ENCODE measurements at regions not wholly inside any gene's neighbourhood (a gene's known extent, or its start where the extent isn't known, plus 50 kb on each side); places are given as distances from the start of the nearest gene placed in this dataset.

DNA sequence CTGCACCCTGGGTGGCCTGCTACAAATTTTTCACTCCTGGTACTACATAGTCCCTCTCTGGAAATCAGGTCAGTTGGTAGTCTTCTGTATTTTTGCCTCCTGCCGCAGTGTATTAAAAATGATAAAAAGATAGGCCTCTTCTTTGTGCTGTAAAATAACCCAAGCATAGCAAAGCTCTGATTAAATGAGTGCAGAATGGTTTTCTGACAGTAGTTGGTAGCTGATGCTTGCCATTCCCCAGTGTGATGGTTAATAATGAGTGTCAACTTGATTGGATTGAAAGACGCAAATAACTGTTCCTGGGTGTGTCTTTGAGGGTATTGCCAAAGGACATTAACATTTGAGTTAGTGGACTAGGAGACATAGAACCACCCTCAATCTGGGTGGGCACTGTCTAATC, 264.4 kb upstream of the ZNF717 start:
- Histone ChIP-seq H3K27ac (ENCODE audit: low read depth, low read length) (no peak overlapping the region), H4K8ac (ENCODE audit: low read depth, low read length) (no peak overlapping the region), H3K79me2 (ENCODE audit: control insufficient read depth, insufficient read depth, low read length) (no peaks in the 10 kb centered on the region), H3K9ac (ENCODE audit: low read length) (no peak overlapping the region), H2AK5ac (ENCODE audit: low read length) (no peak overlapping the region), H3K36me3 (ENCODE audit: control insufficient read depth, insufficient read depth, low read length) (no peaks in the 10 kb centered on the region), H3K56ac (ENCODE audit: low read length) (no peak overlapping the region), H3K79me1 (ENCODE audit: low read length) (no peaks in the 10 kb centered on the region), H2BK120ac (ENCODE audit: low read depth, low read length) (no peak overlapping the region), H2BK5ac (ENCODE audit: low read length) (no peak overlapping the region), H3K4me2 (ENCODE audit: low read length) (no peak overlapping the region), H3K18ac (ENCODE audit: low read length) (no peak overlapping the region), H2BK15ac (replicated peaks; ENCODE audit: low read depth) (no peak overlapping the region), H3K27me3 (ENCODE audit: insufficient read depth, low read length, poor library complexity) (no peaks in the 10 kb centered on the region), H3K23ac (ENCODE audit: low read length) (no peak overlapping the region), H3K4ac (ENCODE audit: low read depth, low read length) (no peak overlapping the region), H4K5ac (ENCODE audit: low read length) (no peak overlapping the region), H3K4me1 (ENCODE audit: control insufficient read depth, low read depth, low read length) (no peaks in the 10 kb centered on the region), H3K4me3 (ENCODE audit: low read length) (no peak overlapping the region)
- no CpG with 5 or more reads among the region's 2 CpGs for WGBS (ENCODE audit: extremely low coverage, insufficient coverage, low lambda C conversion rate)
- no peak for DNase-seq

DNA sequence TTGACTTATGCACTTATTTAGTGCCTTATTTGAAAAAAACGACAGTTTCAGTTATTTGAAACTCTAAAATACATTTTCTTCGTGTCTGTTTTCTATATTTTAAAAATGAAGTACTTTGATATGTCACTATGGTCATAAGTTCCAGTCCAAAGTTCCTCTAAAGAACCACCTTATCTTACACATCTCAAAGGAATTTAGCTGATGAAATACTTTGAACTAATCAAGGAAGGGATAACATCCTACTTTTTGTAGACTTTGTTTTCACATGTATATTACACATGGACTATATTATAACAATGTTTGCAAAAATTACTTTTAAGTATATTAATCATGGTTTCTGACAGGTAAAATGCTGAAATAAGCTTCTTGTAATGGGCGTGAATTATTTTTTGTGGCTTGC, 265.8 kb upstream of the ZNF717 start:
- no peak overlapping the region for H2BK120ac ChIP-seq (ENCODE audit: low read depth, low read length)
- no peak overlapping the region for H3K23ac ChIP-seq (ENCODE audit: low read length)
- no CpG with 5 or more reads among the region's 3 CpGs for WGBS (ENCODE audit: extremely low coverage, insufficient coverage, low lambda C conversion rate)
- no peak overlapping the region for H3K27ac ChIP-seq (ENCODE audit: low read depth, low read length)
- no peak overlapping the region for H3K18ac ChIP-seq (ENCODE audit: low read length)
- H4K5ac ChIP-seq (ENCODE audit: low read length), result no peak overlapping the region
- no peak overlapping the region for H3K4me3 ChIP-seq (ENCODE audit: low read length)
- no peak for DNase-seq
- no peaks in the 10 kb centered on the region for H3K4me1 ChIP-seq (ENCODE audit: control insufficient read depth, low read depth, low read length)
- H2AK5ac ChIP-seq (ENCODE audit: low read length), result no peak overlapping the region
- no peaks in the 10 kb centered on the region for H3K27me3 ChIP-seq (ENCODE audit: insufficient read depth, low read length, poor library complexity)
- H2BK15ac ChIP-seq (replicated peaks; ENCODE audit: low read depth), result no peak overlapping the region
- H3K4ac ChIP-seq (ENCODE audit: low read depth, low read length), result no peak overlapping the region
- H3K79me2 ChIP-seq (ENCODE audit: control insufficient read depth, insufficient read depth, low read length), result no peaks in the 10 kb centered on the region
- no peaks in the 10 kb centered on the region for H3K36me3 ChIP-seq (ENCODE audit: control insufficient read depth, insufficient read depth, low read length)
- no peak overlapping the region for H3K9ac ChIP-seq (ENCODE audit: low read length)
- no peak overlapping the region for H2BK5ac ChIP-seq (ENCODE audit: low read length)
- H4K8ac ChIP-seq (ENCODE audit: low read depth, low read length), result no peak overlapping the region
- no peak overlapping the region for H3K4me2 ChIP-seq (ENCODE audit: low read length)
- no peak overlapping the region for H3K56ac ChIP-seq (ENCODE audit: low read length)
- no peaks in the 10 kb centered on the region for H3K79me1 ChIP-seq (ENCODE audit: low read length)

DNA sequence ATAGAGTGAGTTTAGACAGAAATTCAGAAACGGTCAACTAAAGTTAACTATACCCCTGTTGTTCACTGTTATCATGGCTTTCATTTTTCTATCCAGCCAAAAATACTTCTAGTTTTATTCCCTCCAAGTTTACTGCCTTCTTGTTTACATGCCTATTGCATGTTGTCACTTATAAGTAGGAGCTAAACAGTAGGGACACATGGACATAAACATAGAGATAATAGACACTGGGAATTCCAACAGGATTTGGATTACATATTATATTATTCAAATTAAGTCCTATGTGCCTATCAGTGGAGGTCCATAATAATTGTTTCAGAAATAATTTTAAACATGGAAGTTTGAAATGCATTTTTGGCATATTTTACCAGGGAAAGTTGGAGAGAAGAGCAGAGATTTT, 269.1 kb upstream of the ZNF717 start:
- H2BK120ac ChIP-seq (ENCODE audit: low read depth, low read length), result no peak overlapping the region
- no peak overlapping the region for H2BK15ac ChIP-seq (replicated peaks; ENCODE audit: low read depth)
- H3K79me2 ChIP-seq (ENCODE audit: control insufficient read depth, insufficient read depth, low read length), result no peaks in the 10 kb centered on the region
- H2BK5ac ChIP-seq (ENCODE audit: low read length), result no peak overlapping the region
- no peak overlapping the region for H3K9ac ChIP-seq (ENCODE audit: low read length)
- no peak overlapping the region for H4K8ac ChIP-seq (ENCODE audit: low read depth, low read length)
- no peaks in the 10 kb centered on the region for H3K79me1 ChIP-seq (ENCODE audit: low read length)
- H2AK5ac ChIP-seq (ENCODE audit: low read length), result no peak overlapping the region
- H3K56ac ChIP-seq (ENCODE audit: low read length), result no peak overlapping the region
- no peak overlapping the region for H3K4me3 ChIP-seq (ENCODE audit: low read length)
- no CpG with 5 or more reads among the region's 1 CpG for WGBS (ENCODE audit: extremely low coverage, insufficient coverage, low lambda C conversion rate)
- H3K4me2 ChIP-seq (ENCODE audit: low read length), result no peak overlapping the region
- H3K27me3 ChIP-seq (ENCODE audit: insufficient read depth, low read length, poor library complexity), result no peaks in the 10 kb centered on the region
- no peak overlapping the region for H3K18ac ChIP-seq (ENCODE audit: low read length)
- no peaks in the 10 kb centered on the region for H3K36me3 ChIP-seq (ENCODE audit: control insufficient read depth, insufficient read depth, low read length)
- no peak for DNase-seq
- no peak overlapping the region for H3K27ac ChIP-seq (ENCODE audit: low read depth, low read length)
- no peak overlapping the region for H4K5ac ChIP-seq (ENCODE audit: low read length)
- H3K23ac ChIP-seq (ENCODE audit: low read length), result no peak overlapping the region
- H3K4ac ChIP-seq (ENCODE audit: low read depth, low read length), result no peak overlapping the region
- H3K4me1 ChIP-seq (ENCODE audit: control insufficient read depth, low read depth, low read length), result no peaks in the 10 kb centered on the region

DNA sequence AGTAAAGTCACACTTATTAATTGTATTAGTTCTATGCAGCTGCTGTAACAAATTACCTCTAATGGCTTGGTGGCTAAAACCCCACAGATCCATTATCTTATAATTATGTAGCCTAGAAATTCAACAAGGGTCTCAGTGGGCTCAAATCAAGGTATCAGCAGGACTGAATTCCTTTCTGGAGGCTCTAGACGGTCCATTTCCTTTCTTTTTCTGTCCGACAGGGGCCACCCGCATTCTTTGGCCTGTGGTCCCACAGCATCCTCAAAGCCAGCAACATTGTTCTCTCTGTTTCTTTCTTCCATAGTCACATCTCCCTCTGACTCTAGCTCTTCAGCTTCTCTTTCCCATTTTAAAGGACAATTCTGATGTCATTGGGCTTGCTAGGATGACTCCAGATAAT, 276.3 kb upstream of the ZNF717 start:
- no peak overlapping the region for H3K9ac ChIP-seq (ENCODE audit: low read length)
- no peak overlapping the region for H2BK5ac ChIP-seq (ENCODE audit: low read length)
- H3K27me3 ChIP-seq (ENCODE audit: insufficient read depth, low read length, poor library complexity), result no peaks in the 10 kb centered on the region
- no peaks in the 10 kb centered on the region for H3K36me3 ChIP-seq (ENCODE audit: control insufficient read depth, insufficient read depth, low read length)
- H3K4ac ChIP-seq (ENCODE audit: low read depth, low read length), result no peak overlapping the region
- no peak overlapping the region for H3K56ac ChIP-seq (ENCODE audit: low read length)
- H3K79me1 ChIP-seq (ENCODE audit: low read length), result no peaks in the 10 kb centered on the region
- no peak overlapping the region for H4K8ac ChIP-seq (ENCODE audit: low read depth, low read length)
- H3K4me3 ChIP-seq (ENCODE audit: low read length), result no peak overlapping the region
- H3K79me2 ChIP-seq (ENCODE audit: control insufficient read depth, insufficient read depth, low read length), result no peaks in the 10 kb centered on the region
- no peak overlapping the region for H2AK5ac ChIP-seq (ENCODE audit: low read length)
- no peak overlapping the region for H3K27ac ChIP-seq (ENCODE audit: low read depth, low read length)
- H3K4me2 ChIP-seq (ENCODE audit: low read length), result no peak overlapping the region
- no peaks in the 10 kb centered on the region for H3K4me1 ChIP-seq (ENCODE audit: control insufficient read depth, low read depth, low read length)
- no peak overlapping the region for H3K18ac ChIP-seq (ENCODE audit: low read length)
- no peak overlapping the region for H2BK15ac ChIP-seq (replicated peaks; ENCODE audit: low read depth)
- peak; percentile 26 for DNase-seq
- no peak overlapping the region for H4K5ac ChIP-seq (ENCODE audit: low read length)
- no peak overlapping the region for H2BK120ac ChIP-seq (ENCODE audit: low read depth, low read length)
- WGBS (ENCODE audit: extremely low coverage, insufficient coverage, low lambda C conversion rate), result no CpG with 5 or more reads among the region's 3 CpGs
- H3K23ac ChIP-seq (ENCODE audit: low read length), result no peak overlapping the region

DNA sequence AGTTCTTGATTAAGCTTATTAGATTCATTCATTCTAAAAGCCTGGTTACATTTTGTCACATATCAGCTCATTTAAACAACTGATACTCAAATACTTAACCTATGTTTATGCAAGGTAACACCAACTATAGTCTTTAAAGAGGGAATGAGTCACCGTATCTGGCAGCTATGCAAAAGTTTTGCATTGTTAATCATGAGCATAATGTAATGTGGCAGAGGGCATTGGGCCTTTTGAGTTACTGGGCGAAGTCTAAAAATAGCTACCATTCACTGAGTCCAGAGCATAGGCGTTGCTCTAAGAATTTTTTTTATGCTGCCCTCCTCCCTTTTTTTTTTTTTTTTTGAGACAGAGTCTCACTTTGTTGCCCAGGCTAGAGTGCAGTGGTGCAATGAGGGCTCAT, 277.7 kb upstream of the ZNF717 start:
- no peak overlapping the region for H3K4me2 ChIP-seq (ENCODE audit: low read length)
- no peak overlapping the region for H2BK5ac ChIP-seq (ENCODE audit: low read length)
- H2AK5ac ChIP-seq (ENCODE audit: low read length), result no peak overlapping the region
- no peaks in the 10 kb centered on the region for H3K27me3 ChIP-seq (ENCODE audit: insufficient read depth, low read length, poor library complexity)
- no peak overlapping the region for H3K9ac ChIP-seq (ENCODE audit: low read length)
- no peak overlapping the region for H3K18ac ChIP-seq (ENCODE audit: low read length)
- no peak overlapping the region for H3K23ac ChIP-seq (ENCODE audit: low read length)
- H3K4me1 ChIP-seq (ENCODE audit: control insufficient read depth, low read depth, low read length), result no peaks in the 10 kb centered on the region
- H3K36me3 ChIP-seq (ENCODE audit: control insufficient read depth, insufficient read depth, low read length), result no peaks in the 10 kb centered on the region
- H3K56ac ChIP-seq (ENCODE audit: low read length), result no peak overlapping the region
- H3K79me2 ChIP-seq (ENCODE audit: control insufficient read depth, insufficient read depth, low read length), result no peaks in the 10 kb centered on the region
- no peak overlapping the region for H4K8ac ChIP-seq (ENCODE audit: low read depth, low read length)
- H3K79me1 ChIP-seq (ENCODE audit: low read length), result no peaks in the 10 kb centered on the region
- no CpG with 5 or more reads among the region's 3 CpGs for WGBS (ENCODE audit: extremely low coverage, insufficient coverage, low lambda C conversion rate)
- peak; percentile 44 for DNase-seq
- no peak overlapping the region for H3K4me3 ChIP-seq (ENCODE audit: low read length)
- no peak overlapping the region for H2BK120ac ChIP-seq (ENCODE audit: low read depth, low read length)
- no peak overlapping the region for H3K27ac ChIP-seq (ENCODE audit: low read depth, low read length)
- no peak overlapping the region for H3K4ac ChIP-seq (ENCODE audit: low read depth, low read length)
- H2BK15ac ChIP-seq (replicated peaks; ENCODE audit: low read depth), result no peak overlapping the region
- no peak overlapping the region for H4K5ac ChIP-seq (ENCODE audit: low read length)

DNA sequence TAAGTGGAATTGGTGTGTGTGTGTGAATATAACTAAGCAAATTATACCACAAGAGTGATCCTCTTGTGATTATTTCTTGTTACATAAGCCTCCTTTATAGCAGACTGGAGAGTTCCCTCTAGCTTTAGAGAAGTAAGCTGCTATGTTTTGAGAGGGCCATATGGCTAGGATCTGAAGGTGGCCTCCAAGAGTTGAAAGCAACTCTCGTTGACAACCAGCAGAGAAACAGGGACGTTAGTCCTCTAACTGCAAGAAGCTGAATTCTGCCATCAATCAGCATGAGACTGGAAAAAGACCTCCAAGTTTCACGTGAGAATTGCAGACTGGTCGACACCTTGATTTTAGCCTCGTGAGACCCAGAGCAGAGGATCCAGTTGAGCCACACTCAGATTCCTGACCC, 278.5 kb upstream of the ZNF717 start:
- Histone ChIP-seq H3K4me3 (ENCODE audit: low read length) (no peak overlapping the region), H3K79me2 (ENCODE audit: control insufficient read depth, insufficient read depth, low read length) (no peaks in the 10 kb centered on the region), H3K4ac (ENCODE audit: low read depth, low read length) (no peak overlapping the region), H3K23ac (ENCODE audit: low read length) (no peak overlapping the region), H3K4me1 (ENCODE audit: control insufficient read depth, low read depth, low read length) (no peaks in the 10 kb centered on the region), H3K79me1 (ENCODE audit: low read length) (no peaks in the 10 kb centered on the region), H3K56ac (ENCODE audit: low read length) (no peak overlapping the region), H4K5ac (ENCODE audit: low read length) (no peak overlapping the region), H2BK120ac (ENCODE audit: low read depth, low read length) (no peak overlapping the region), H3K27ac (ENCODE audit: low read depth, low read length) (no peak overlapping the region), H3K36me3 (ENCODE audit: control insufficient read depth, insufficient read depth, low read length) (no peaks in the 10 kb centered on the region), H3K9ac (ENCODE audit: low read length) (no peak overlapping the region), H2AK5ac (ENCODE audit: low read length) (no peak overlapping the region), H3K27me3 (ENCODE audit: insufficient read depth, low read length, poor library complexity) (no peaks in the 10 kb centered on the region), H4K8ac (ENCODE audit: low read depth, low read length) (no peak overlapping the region), H2BK15ac (replicated peaks; ENCODE audit: low read depth) (no peak overlapping the region), H2BK5ac (ENCODE audit: low read length) (no peak overlapping the region), H3K18ac (ENCODE audit: low read length) (peak overlapping the region; percentile 40), H3K4me2 (ENCODE audit: low read length) (no peak overlapping the region)
- no peak for DNase-seq
- WGBS (ENCODE audit: extremely low coverage, insufficient coverage, low lambda C conversion rate), result no CpG with 5 or more reads among the region's 5 CpGs

All from mesendoderm (in vitro differentiated cells).